ENCODE measurements at regions not wholly inside any gene's neighbourhood (a gene's known extent, or its start where the extent isn't known, plus 50 kb on each side); places are given as distances from the start of the nearest gene placed in this dataset.

DNA sequence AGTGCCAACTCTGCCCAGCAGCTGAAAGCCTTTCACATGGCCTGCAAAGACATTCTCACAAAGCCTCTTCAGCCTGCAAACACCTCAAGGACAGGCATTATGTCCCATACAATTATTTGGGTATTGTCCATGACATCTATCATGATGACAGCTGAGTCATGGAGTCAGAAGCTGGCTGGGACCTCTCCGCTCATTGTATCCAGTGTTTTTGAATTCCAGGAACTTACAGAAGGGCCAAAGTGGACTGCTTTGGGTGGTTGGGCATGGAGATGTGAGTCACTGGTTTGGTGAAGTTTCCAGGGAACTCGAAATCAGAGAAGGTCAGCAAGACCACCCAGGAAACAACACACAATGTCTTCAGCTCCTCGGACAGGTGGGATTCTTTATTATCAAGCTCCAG, 188.6 kb upstream of the CCL2 start:
- TF ChIP-seq POLR2A (IDR thresholded peaks at IDR 0.05) (no peak), CTCF (IDR thresholded peaks at IDR 0.05) (no peak)
